ENCODE measurements at regions not wholly inside any gene's neighbourhood (a gene's known extent, or its start where the extent isn't known, plus 50 kb on each side); places are given as distances from the start of the nearest gene placed in this dataset.

GRCh38 chr11:39361557-39361956, 2097.9 kb downstream of the LRRC4C start:
- TF ChIP-seq CTCF (IDR thresholded peaks at IDR 0.05) (no peak), USF1 (CRISPR knock-in tag; IDR thresholded peaks at IDR 0.05) (no peak), MLX (CRISPR knock-in tag; IDR thresholded peaks at IDR 0.05) (no peak), ATF2 (CRISPR knock-in tag; IDR thresholded peaks at IDR 0.05; ENCODE audit: borderline replicate concordance, low read depth) (no peak), ESRRA (CRISPR knock-in tag; IDR thresholded peaks at IDR 0.05; ENCODE audit: borderline replicate concordance) (no peak)

Data from WTC11 (cell line).